HCT116 (cell line): ENCODE measurements at regions not wholly inside any gene's neighbourhood (a gene's known extent, or its start where the extent isn't known, plus 50 kb on each side); places are given as distances from the start of the nearest gene placed in this dataset.

ENCODE experiments used
- ATAC-seq: fragments of 200-7000 bp; cut with Tn5 transposase; 2 replicates; pipeline ENCODE4 v1.9.1; 2020; ENCODE audit warnings: mild to moderate bottlenecking, moderate library complexity
- BruUV-seq: library from RNA; stranded (reverse); fragments of 400-500 nt; replicated peaks from 2 replicates; lab custom pipeline; 2021; lab: Mats Ljungman, UMichigan
- CTCF ChIA-PET: fragments of 300-600 bp; sonication (Branson Sonifier 250); formaldehyde crosslinking; loops from one replicate; lab custom pipeline; 2021; ENCODE audit warnings: antibody characterized with exemption; lab: Charles Lee
- POLR2A ChIA-PET: fragments of 300-600, 350-600 bp; sonication (Branson Sonifier 250); formaldehyde crosslinking; loops from one replicate; lab custom pipeline; 2021; ENCODE audit warnings: antibody characterized with exemption; lab: Charles Lee
- RAD21 ChIA-PET, 2 experiments: fragments of 300-600 bp; sonication (Branson Sonifier 250); formaldehyde crosslinking; loops; one replicate each; lab custom pipeline; 2023; ENCODE audit warnings: low total read pairs in 2 of 2; ENCODE audit not compliant: uncharacterized antibody in 2 of 2, unreplicated experiment in 2 of 2, low non-redundant PET in 1 of 2; lab: Charles Lee
- DNase-seq: peaks from one replicate; pipeline ENCODE4 v3.0.0-alpha.2; 2010; ENCODE audit warnings: low read depth, low spot score
- H2AFZ ChIP-seq: fragments of 200-600 bp; shearing (Covaris generic), sonication (generic); 2 replicates; pipeline ENCODE4 v1.6.1; 2017; ENCODE audit warnings: low read depth, mixed run types, mixed read lengths, antibody characterized with exemption, low read length; ENCODE audit not compliant: poor library complexity, severe bottlenecking
- H3K27ac ChIP-seq: 2 replicates; pipeline ENCODE4 v1.5.1; 2012; ENCODE audit warnings: low read depth, low read length
- H3K27me3 ChIP-seq: fragments of 200-600 bp; sonication (generic); 2 replicates; pipeline ENCODE4 v1.6.1; 2016; ENCODE audit warnings: mixed run types, low read length, mixed read lengths; ENCODE audit not compliant: insufficient read depth
- H3K36me3 ChIP-seq, 2 experiments: fragments of 200-500 bp in 1 of 2; fragments of 200-600 bp in 1 of 2; sonication (Bioruptor generic) in 1 of 2; sonication (generic) in 1 of 2; 2 replicates each; pipeline versions ENCODE4 v1.5.1 to v1.6.1; 2014 to 2016; ENCODE audit warnings: low read length in 2 of 2, inconsistent platforms in 1 of 2, mixed read lengths in 1 of 2, mixed run types in 1 of 2; ENCODE audit not compliant: insufficient read depth in 2 of 2, control insufficient read depth in 1 of 2
- H3K4me1 ChIP-seq, 2 experiments: fragments of 200-600 bp in 1 of 2; sonication (generic) in 1 of 2; 2 replicates each; pipeline versions ENCODE4 v1.5.1 to v1.6.1; 2012 to 2017; ENCODE audit warnings: low read length in 2 of 2, inconsistent platforms in 1 of 2, mild to moderate bottlenecking in 1 of 2, mixed read lengths in 1 of 2, mixed run types in 1 of 2, moderate library complexity in 1 of 2; ENCODE audit not compliant: insufficient read depth in 2 of 2, control insufficient read depth in 1 of 2
- H3K4me2 ChIP-seq: fragments of 200-600 bp; sonication (generic); 2 replicates; pipeline ENCODE4 v1.6.1; 2017; ENCODE audit warnings: mixed run types, low read length, mixed read lengths
- H3K4me3 ChIP-seq, 2 experiments: fragments of 200-600 bp in 1 of 2; sonication (generic) in 1 of 2; replicated peaks in 1 of 2; 2 replicates each; pipeline ENCODE4 v1.5.1; 2011 to 2016; ENCODE audit warnings: low read length in 2 of 2, control low read depth in 1 of 2, low read depth in 1 of 2, mild to moderate bottlenecking in 1 of 2, mixed read lengths in 1 of 2, mixed run types in 1 of 2
- H3K79me2 ChIP-seq: fragments of 200-600 bp; sonication (generic); 2 replicates; pipeline ENCODE4 v1.6.1; 2017; ENCODE audit warnings: mild to moderate bottlenecking, mixed run types, low read length, moderate library complexity, mixed read lengths; ENCODE audit not compliant: insufficient read depth
- H3K9ac ChIP-seq: fragments of 200-600 bp; sonication (generic); 2 replicates; pipeline ENCODE4 v1.6.1; 2016; ENCODE audit warnings: low read length, mixed read lengths
- H3K9me2 ChIP-seq: fragments of 200-600 bp; sonication (generic), shearing (Covaris generic); 2 replicates; pipeline ENCODE4 v1.6.1; 2017; ENCODE audit warnings: mixed run types, mild to moderate bottlenecking, moderate library complexity; ENCODE audit not compliant: insufficient read depth
- H3K9me3 ChIP-seq, 2 experiments: fragments of 200-500 bp in 1 of 2; fragments of 200-600 bp in 1 of 2; sonication (Bioruptor generic) in 1 of 2; sonication (generic) in 1 of 2; 2 replicates each; pipeline ENCODE4 v1.6.1; 2014 to 2017; ENCODE audit warnings: low read length in 2 of 2, mixed read lengths in 2 of 2, inconsistent platforms in 1 of 2, low read depth in 1 of 2, mild to moderate bottlenecking in 1 of 2, mixed run types in 1 of 2, moderate library complexity in 1 of 2; ENCODE audit not compliant: control insufficient read depth in 1 of 2, insufficient read depth in 1 of 2
- H4K20me1 ChIP-seq: fragments of 200-600 bp; sonication (generic), shearing (Covaris generic); 2 replicates; pipeline ENCODE4 v1.6.1; 2017; ENCODE audit warnings: mixed run types, mild to moderate bottlenecking, moderate library complexity; ENCODE audit not compliant: insufficient read depth
- CBX3 ChIP-seq: IDR thresholded peaks from 2 replicates; pipeline ENCODE4 v1.6.1; 2012; ENCODE audit warnings: low read depth
- SIN3A ChIP-seq: IDR thresholded peaks from 2 replicates; pipeline ENCODE4 v1.6.1; 2012; ENCODE audit warnings: low read depth
- SP1 ChIP-seq: IDR thresholded peaks from 2 replicates; pipeline ENCODE4 v1.6.1; 2012; ENCODE audit warnings: low read depth
- SRF ChIP-seq: IDR thresholded peaks from 2 replicates; pipeline ENCODE4 v1.6.1; 2012; ENCODE audit warnings: low read depth
- ZFX ChIP-seq: fragments of 450-650 bp; IDR thresholded peaks from 2 replicates; pipeline ENCODE4 v1.6.1; 2017
- intact Hi-C: fragments of 100-400 bp; cut with micrococcal nuclease; formaldehyde crosslinking; loops from 2 replicates; pipeline ENCODE4 v1.10.0; 2022
- TF ChIP-seq, protein P1 (sequence below), 3 experiments: fragments of 200-600 bp in 1 of 3; sonication (generic) in 1 of 3; IDR thresholded peaks in 2 of 3; conservative IDR thresholded peaks in 1 of 3; 2 replicates each; pipeline ENCODE4 v1.5.1; 2012 to 2017; ENCODE audit warnings: low read depth in 2 of 3, low read length in 2 of 3, antibody characterized with exemption in 1 of 3, borderline replicate concordance in 1 of 3, control low read depth in 1 of 3, mild to moderate bottlenecking in 1 of 3, mixed read lengths in 1 of 3, mixed run types in 1 of 3, moderate library complexity in 1 of 3; ENCODE audit not compliant: insufficient read depth in 1 of 3

DNA sequence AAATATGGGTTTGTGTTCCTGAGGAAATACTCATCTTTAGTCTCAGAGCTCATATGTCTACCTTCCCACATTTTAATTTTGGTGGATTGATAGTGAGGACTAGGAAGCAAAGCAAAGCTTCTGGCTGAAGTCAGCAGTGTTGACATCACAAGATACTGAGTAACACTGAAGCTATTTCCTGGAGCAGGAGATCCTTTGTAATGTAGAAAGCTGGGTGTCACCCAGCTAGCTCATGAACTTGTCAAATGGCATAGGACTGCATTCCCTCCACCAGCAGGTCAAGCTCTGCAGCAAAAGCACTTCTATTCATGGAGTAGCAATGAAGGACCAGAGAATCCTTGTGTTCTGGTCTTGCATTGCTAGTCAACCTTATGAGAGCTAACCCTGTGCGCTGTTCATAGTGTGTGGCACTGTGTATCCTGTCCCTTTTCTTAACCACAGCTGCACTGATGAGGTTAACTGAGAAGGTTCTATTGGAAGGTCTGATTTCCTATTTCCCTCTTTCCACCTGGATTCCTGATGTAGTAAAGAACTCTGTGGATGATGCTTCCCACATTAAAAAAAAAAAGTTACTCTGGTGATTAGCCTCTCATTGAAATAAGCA, 94.8 kb upstream of the ZNF804B start:
- Histone ChIP-seq H3K27me3 (no peaks in the 10 kb centered on the region), H4K20me1 (no peaks in the 10 kb centered on the region; the same call in 1 of the 2 replicates), H2AFZ (no peak overlapping the region), H3K27ac (no peak overlapping the region), H3K9ac (no peak overlapping the region), H3K4me2 (no peak overlapping the region), H3K79me2 (no peaks in the 10 kb centered on the region), H3K9me3 (no peaks in the 10 kb centered on the region), H3K36me3 (no peaks in the 10 kb centered on the region), H3K4me1 (peaks cover 0 to 6% of the 10 kb centered on the region in 2 experiments; a peak in 1 of 4 replicates), H3K9me2 (no peaks in the 10 kb centered on the region), H3K4me3 (no peak overlapping the region)
- ATAC-seq (peak; percentile 34; the same call in 1 of the 2 replicates), DNase-seq (peak; percentile 4)
- TF ChIP-seq ZFX (no peak), SRF (no peak), SP1 (0 out of 2 replicates have a peak, but pooled peaks have one; percentile 8)
- TF ChIP-seq, protein P1, sequence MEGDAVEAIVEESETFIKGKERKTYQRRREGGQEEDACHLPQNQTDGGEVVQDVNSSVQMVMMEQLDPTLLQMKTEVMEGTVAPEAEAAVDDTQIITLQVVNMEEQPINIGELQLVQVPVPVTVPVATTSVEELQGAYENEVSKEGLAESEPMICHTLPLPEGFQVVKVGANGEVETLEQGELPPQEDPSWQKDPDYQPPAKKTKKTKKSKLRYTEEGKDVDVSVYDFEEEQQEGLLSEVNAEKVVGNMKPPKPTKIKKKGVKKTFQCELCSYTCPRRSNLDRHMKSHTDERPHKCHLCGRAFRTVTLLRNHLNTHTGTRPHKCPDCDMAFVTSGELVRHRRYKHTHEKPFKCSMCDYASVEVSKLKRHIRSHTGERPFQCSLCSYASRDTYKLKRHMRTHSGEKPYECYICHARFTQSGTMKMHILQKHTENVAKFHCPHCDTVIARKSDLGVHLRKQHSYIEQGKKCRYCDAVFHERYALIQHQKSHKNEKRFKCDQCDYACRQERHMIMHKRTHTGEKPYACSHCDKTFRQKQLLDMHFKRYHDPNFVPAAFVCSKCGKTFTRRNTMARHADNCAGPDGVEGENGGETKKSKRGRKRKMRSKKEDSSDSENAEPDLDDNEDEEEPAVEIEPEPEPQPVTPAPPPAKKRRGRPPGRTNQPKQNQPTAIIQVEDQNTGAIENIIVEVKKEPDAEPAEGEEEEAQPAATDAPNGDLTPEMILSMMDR (IDR thresholded peaks at IDR 0.05 in 2 of 3, conservative IDR thresholded peaks at IDR 0.05 in 1 of 3; ENCODE audit: borderline replicate concordance in 1 of 3, insufficient read depth in 1 of 3, low read depth in 2 of 3, low read length in 2 of 3) = no peak
- RAD21 ChIA-PET = no interaction called here
- POLR2A ChIA-PET = no interaction called here
- intact Hi-C loops = no loop called here
- CTCF ChIA-PET = interaction anchor here (1.1 kb wide), 1 partner anchor 421 kb away, joined by 3 read pairs; no protein-coding TSS in a partner anchor
- BruUV-seq = no TSS peak

DNA sequence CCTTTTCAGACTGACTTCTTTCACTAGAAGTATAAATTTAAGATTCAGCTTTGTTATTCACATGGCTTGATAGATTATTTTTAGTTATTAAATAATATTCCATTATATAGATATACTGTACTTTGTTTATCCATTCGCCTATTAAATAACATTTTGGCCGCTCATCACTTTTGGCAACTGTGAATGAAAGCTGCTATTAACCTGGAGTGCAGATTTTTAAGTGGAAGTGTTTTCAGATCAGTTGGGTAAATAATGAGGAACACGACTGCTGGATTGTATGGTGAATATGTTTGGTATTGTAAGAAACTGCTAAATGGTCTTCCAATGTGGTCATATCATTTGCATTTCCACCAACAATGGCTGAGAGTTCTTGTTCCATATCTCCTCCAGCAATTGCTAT, 97.6 kb upstream of the ZNF804B start:
- Histone ChIP-seq H3K4me2 (no peak overlapping the region), H3K9ac (no peak overlapping the region)
- CTCF ChIA-PET = no interaction called here
- POLR2A ChIA-PET = no interaction called here
- TF ChIP-seq SIN3A (no peak), CBX3 (no peak), ZFX (no peak)
- TF ChIP-seq, all 23 proteins: peak for 0
- Histone ChIP-seq H3K4me3 (no peak overlapping the region), H3K9me3 (no peaks in the 10 kb centered on the region), H3K9me2 (no peaks in the 10 kb centered on the region), H3K27ac (no peak overlapping the region), H3K36me3 (no peaks in the 10 kb centered on the region), H3K27me3 (no peaks in the 10 kb centered on the region), H3K4me1 (peaks cover 0 to 6% of the 10 kb centered on the region in 2 experiments; a peak in 1 of 4 replicates), H3K79me2 (no peaks in the 10 kb centered on the region), H2AFZ (no peak overlapping the region), H4K20me1 (no peaks in the 10 kb centered on the region; the same call in 1 of the 2 replicates)
- RAD21 ChIA-PET = no interaction called here
- DNase-seq = no peak
- ATAC-seq = no peak
- BruUV-seq = no TSS peak
- intact Hi-C loops = no loop called here
